Spleen (tissue), 11 donors: ENCODE measurements at regions not wholly inside any gene's neighbourhood (a gene's known extent, or its start where the extent isn't known, plus 50 kb on each side); places are given as distances from the start of the nearest gene placed in this dataset.

Experiments used
- DNase-seq: peaks from one replicate; pipeline ENCODE4 v3.0.0-alpha.2; 2020
- H3K27ac ChIP-seq, 8 donors: fragments of 200-600 bp; sonication (generic) in 7 of 8; 1 replicate in 4 of 8; 2 replicates in 4 of 8; pipeline versions ENCODE4 v1.5.0 to v1.8.0; 2016 to 2021; ENCODE audit warnings: inconsistent platforms in 4 of 8, mild to moderate bottlenecking in 4 of 8, moderate library complexity in 1 of 8
- H3K27me3 ChIP-seq, 7 donors: fragments of 200-600 bp; sonication (generic) in 6 of 7; replicated peaks in 1 of 7; 1 replicate in 4 of 7; 2 replicates in 3 of 7; pipeline versions ENCODE4 v1.5.0 to v1.8.0; 2016 to 2021; ENCODE audit warnings: inconsistent platforms in 3 of 7, mild to moderate bottlenecking in 1 of 7
- H3K36me3 ChIP-seq, 6 donors: fragments of 200-600 bp; sonication (generic) in 5 of 6; 1 replicate in 4 of 6; 2 replicates in 2 of 6; pipeline versions ENCODE4 v1.5.0 to v1.8.0; 2016 to 2021; ENCODE audit warnings: inconsistent platforms in 2 of 6
- H3K4me1 ChIP-seq, 6 donors: fragments of 200-600 bp; sonication (generic) in 5 of 6; 1 replicate in 3 of 6; 2 replicates in 3 of 6; pipeline versions ENCODE4 v1.5.0 to v1.8.0; 2016 to 2021; ENCODE audit warnings: inconsistent platforms in 3 of 6
- H3K4me3 ChIP-seq, 8 donors: fragments of 200-600 bp; sonication (generic) in 7 of 8; 1 replicate in 4 of 8; 2 replicates in 4 of 8; pipeline versions ENCODE4 v1.5.0 to v1.8.0; 2016 to 2021; ENCODE audit warnings: inconsistent platforms in 4 of 8, mild to moderate bottlenecking in 4 of 8, moderate library complexity in 2 of 8
- H3K9me3 ChIP-seq, 8 donors: fragments of 200-600 bp; sonication (generic) in 7 of 8; 1 replicate in 4 of 8; 2 replicates in 4 of 8; pipeline versions ENCODE4 v1.5.0 to v1.8.0; 2016 to 2021; ENCODE audit warnings: inconsistent platforms in 4 of 8
- POLR2A ChIP-seq, 3 donors: fragments of 450-650 bp; IDR thresholded peaks; one replicate each; pipeline ENCODE4 v1.5.1; 2017; ENCODE audit warnings: antibody characterized with exemption in 3 of 3, mild to moderate bottlenecking in 1 of 3
- POLR2AphosphoS5 ChIP-seq, 3 donors: sonication (generic); formaldehyde crosslinking; IDR thresholded peaks; one replicate each; pipeline ENCODE4 v1.5.1; 2017; ENCODE audit warnings: antibody characterized with exemption in 3 of 3
- WGBS, 5 donors: extraction: QIAGEN DNeasy Blood & Tissue Kit in 3 of 5; methylation state at CpG; one replicate each; pipeline versions ENCODE4 v1.1.5 to v1.1.7; 2013 to 2018; 5-methylcytosine and 5-hydroxymethylcytosine counted together
- intact Hi-C: fragments of 100-400 bp; cut with DNase I; formaldehyde crosslinking; loops from one replicate; pipeline ENCODE4 v1.15.0; 2023; ENCODE audit warnings: low total_unique reads
- TF ChIP-seq, protein P1 (sequence below), 11 experiments: fragments of 200-600 bp in 7 of 11; fragments of 450-650 bp in 4 of 11; sonication (generic) in 4 of 11; IDR thresholded peaks in 8 of 11; conservative IDR thresholded peaks in 3 of 11; 1 replicate in 7 of 11; 2 replicates in 4 of 11; pipeline versions ENCODE4 v1.4.0 to v1.8.0; 2016 to 2021; ENCODE audit warnings: antibody characterized with exemption in 11 of 11, inconsistent platforms in 4 of 11, mild to moderate bottlenecking in 1 of 11
- donor health status: healthy with polysubstance abuse.
- donor health status: DM: no; HTN: no; CAD: no; lungs with moderate emphysema.
- donor health status: DM: no; HTN: no; CAD: no.
- donor health status: Bipolar disorder and iron deficiency.
- donor health status: healthy.
- donor health status: DM: no; HTN: no; CAD: no.
- donor health status: DM: yes; HTN: yes; CAD: no.

GRCh38 chr4:3654036-3654807, 112.0 kb upstream of the ADRA2C start:
- peaks cover 0 to 76% (median 0%) of the 10 kb centered on the region in 7 donors for H3K27me3 ChIP-seq
- H3K27ac ChIP-seq = no peak overlapping the region
- no peak for DNase-seq
- peaks cover 0 to 5% (median 0%) of the 10 kb centered on the region in 6 donors for H3K4me1 ChIP-seq
- no peaks in the 10 kb centered on the region for H3K9me3 ChIP-seq
- no peaks in the 10 kb centered on the region for H3K36me3 ChIP-seq
- no peak overlapping the region for H3K4me3 ChIP-seq
- no peak for TF ChIP-seq POLR2A (IDR thresholded peaks at IDR 0.05)
- TF ChIP-seq, protein P1, sequence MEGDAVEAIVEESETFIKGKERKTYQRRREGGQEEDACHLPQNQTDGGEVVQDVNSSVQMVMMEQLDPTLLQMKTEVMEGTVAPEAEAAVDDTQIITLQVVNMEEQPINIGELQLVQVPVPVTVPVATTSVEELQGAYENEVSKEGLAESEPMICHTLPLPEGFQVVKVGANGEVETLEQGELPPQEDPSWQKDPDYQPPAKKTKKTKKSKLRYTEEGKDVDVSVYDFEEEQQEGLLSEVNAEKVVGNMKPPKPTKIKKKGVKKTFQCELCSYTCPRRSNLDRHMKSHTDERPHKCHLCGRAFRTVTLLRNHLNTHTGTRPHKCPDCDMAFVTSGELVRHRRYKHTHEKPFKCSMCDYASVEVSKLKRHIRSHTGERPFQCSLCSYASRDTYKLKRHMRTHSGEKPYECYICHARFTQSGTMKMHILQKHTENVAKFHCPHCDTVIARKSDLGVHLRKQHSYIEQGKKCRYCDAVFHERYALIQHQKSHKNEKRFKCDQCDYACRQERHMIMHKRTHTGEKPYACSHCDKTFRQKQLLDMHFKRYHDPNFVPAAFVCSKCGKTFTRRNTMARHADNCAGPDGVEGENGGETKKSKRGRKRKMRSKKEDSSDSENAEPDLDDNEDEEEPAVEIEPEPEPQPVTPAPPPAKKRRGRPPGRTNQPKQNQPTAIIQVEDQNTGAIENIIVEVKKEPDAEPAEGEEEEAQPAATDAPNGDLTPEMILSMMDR (IDR thresholded peaks at IDR 0.05 in 8 of 11, conservative IDR thresholded peaks at IDR 0.05 in 3 of 11) = no peak
- TF ChIP-seq POLR2AphosphoS5 (IDR thresholded peaks at IDR 0.05) = no peak
- intact Hi-C loops = no loop called here
- WGBS, 5 donors = 84 to 91% (median 87%) methylated on average over 12 to 30 of the region's 30 CpGs

GRCh38 chr4:3652586-3652985, 113.6 kb upstream of the ADRA2C start:
- peaks cover 0 to 64% (median 0%) of the 10 kb centered on the region in 7 donors for H3K27me3 ChIP-seq
- H3K36me3 ChIP-seq = no peaks in the 10 kb centered on the region
- H3K9me3 ChIP-seq = no peaks in the 10 kb centered on the region
- H3K4me1 ChIP-seq = peaks cover 0 to 5% (median 0%) of the 10 kb centered on the region in 6 donors
- no peak overlapping the region for H3K4me3 ChIP-seq
- intact Hi-C loops = no loop called here
- TF ChIP-seq POLR2AphosphoS5 (IDR thresholded peaks at IDR 0.05) (no peak), POLR2A (IDR thresholded peaks at IDR 0.05) (no peak)
- TF ChIP-seq, protein P1 (IDR thresholded peaks at IDR 0.05 in 8 of 11, conservative IDR thresholded peaks at IDR 0.05 in 3 of 11) = no peak
- H3K27ac ChIP-seq = no peak overlapping the region
- no peak for DNase-seq
- WGBS, 5 donors = 79 to 86% (median 83%) methylated on average over 14 of the region's 14 CpGs

GRCh38 chr4:3651267-3651845, 114.8 kb upstream of the ADRA2C start:
- TF ChIP-seq POLR2A (IDR thresholded peaks at IDR 0.05) (no peak), POLR2AphosphoS5 (IDR thresholded peaks at IDR 0.05) (no peak)
- TF ChIP-seq, protein P1 (IDR thresholded peaks at IDR 0.05 in 8 of 11, conservative IDR thresholded peaks at IDR 0.05 in 3 of 11) = no peak
- Histone ChIP-seq H3K4me3 (no peak overlapping the region), H3K4me1 (peaks cover 0 to 2% (median 0%) of the 10 kb centered on the region in 6 donors), H3K27ac (no peak overlapping the region), H3K27me3 (peaks cover 0 to 51% (median 0%) of the 10 kb centered on the region in 7 donors), H3K36me3 (no peaks in the 10 kb centered on the region), H3K9me3 (no peaks in the 10 kb centered on the region)
- WGBS, 5 donors = 86 to 92% (median 89%) methylated on average over 16 of the region's 16 CpGs
- DNase-seq = no peak
- intact Hi-C loops = no loop called here

- TF ChIP-seq, protein P1 (IDR thresholded peaks at IDR 0.05 in 8 of 11, conservative IDR thresholded peaks at IDR 0.05 in 3 of 11) = no peak
- TF ChIP-seq POLR2A (IDR thresholded peaks at IDR 0.05) (no peak), POLR2AphosphoS5 (IDR thresholded peaks at IDR 0.05) (no peak)
- H3K27me3 ChIP-seq = peaks cover 0 to 54% (median 0%) of the 10 kb centered on the region in 7 donors
- no peak overlapping the region for H3K4me3 ChIP-seq
- H3K27ac ChIP-seq = no peak overlapping the region
- intact Hi-C loops = no loop called here
- H3K9me3 ChIP-seq = no peaks in the 10 kb centered on the region
- H3K4me1 ChIP-seq = peaks cover 0 to 11% (median 0%) of the 10 kb centered on the region in 6 donors
- no peaks in the 10 kb centered on the region for H3K36me3 ChIP-seq
- no peak for DNase-seq
- 87 to 94% (median 89%) methylated on average over 16 of the region's 16 CpGs for WGBS, 5 donors
These were observed 116.7 kb upstream of the ADRA2C start for GRCh38 chr4:3649491-3649890.
